Activated CD4-positive, alpha-beta T cell treated with anti-CD3 and anti-CD28 coated beads, Interleukin-2, Interleukin-4, amounts not matched to agents 100 ng/mL and 50 ng/mL, durations not matched to agents 16 hours and 8 hours (primary cell): ENCODE measurements at regions not wholly inside any gene's neighbourhood (a gene's known extent, or its start where the extent isn't known, plus 50 kb on each side); places are given as distances from the start of the nearest gene placed in this dataset.

Source experiments
- DNase-seq: peaks from one replicate; pipeline ENCODE4 v3.0.0-alpha.2; 2020; ENCODE audit warnings: low spot score

- no peak for DNase-seq
Observed at GRCh38 chr19:30171138-30171635, 201.0 kb upstream of the ZNF536 start.

DNA sequence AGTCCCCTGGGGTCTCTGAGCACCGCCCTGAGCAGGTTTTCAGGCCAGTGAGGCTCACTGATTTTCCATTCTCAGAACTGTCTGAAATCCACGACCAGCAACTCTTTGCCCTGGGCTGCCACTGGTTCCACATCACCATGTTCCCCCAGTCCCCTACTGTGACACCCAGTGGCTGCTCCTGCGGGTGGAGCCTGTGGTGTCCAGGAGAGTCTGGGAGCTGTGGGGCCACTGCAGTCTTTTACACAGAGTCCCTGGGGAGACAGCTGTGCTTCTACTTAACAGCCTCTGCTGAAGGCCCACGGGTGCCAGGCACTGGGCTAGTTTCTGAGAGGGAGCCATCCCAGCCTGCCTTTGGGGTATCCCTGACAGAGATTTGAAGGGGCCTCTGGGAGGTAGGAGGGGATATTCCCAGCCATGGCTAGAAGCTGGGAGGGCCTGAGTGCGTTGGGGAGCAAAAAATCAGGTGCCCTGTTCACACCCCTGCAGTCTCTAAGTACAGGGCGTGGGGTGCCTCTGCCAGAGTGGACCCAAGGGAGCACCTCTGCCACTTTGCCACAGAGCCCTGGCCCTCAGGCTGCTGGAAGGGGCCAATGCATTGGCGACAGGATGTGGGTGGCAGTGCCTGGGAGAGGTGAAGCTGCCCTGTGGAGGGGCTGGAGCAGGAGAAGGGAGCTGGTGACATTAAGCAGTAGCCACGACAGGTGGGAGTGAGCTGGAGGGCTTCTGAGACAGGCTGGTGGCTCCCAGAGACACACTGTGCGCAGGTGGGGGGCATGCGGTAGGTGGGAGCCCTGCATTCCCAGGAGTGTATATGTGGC lies 200.2 kb upstream of the ZNF536 start:
- no peak for DNase-seq

- DNase-seq: no peak
Observed at GRCh38 chr19:30172613-30173242, 199.5 kb upstream of the ZNF536 start.

DNA sequence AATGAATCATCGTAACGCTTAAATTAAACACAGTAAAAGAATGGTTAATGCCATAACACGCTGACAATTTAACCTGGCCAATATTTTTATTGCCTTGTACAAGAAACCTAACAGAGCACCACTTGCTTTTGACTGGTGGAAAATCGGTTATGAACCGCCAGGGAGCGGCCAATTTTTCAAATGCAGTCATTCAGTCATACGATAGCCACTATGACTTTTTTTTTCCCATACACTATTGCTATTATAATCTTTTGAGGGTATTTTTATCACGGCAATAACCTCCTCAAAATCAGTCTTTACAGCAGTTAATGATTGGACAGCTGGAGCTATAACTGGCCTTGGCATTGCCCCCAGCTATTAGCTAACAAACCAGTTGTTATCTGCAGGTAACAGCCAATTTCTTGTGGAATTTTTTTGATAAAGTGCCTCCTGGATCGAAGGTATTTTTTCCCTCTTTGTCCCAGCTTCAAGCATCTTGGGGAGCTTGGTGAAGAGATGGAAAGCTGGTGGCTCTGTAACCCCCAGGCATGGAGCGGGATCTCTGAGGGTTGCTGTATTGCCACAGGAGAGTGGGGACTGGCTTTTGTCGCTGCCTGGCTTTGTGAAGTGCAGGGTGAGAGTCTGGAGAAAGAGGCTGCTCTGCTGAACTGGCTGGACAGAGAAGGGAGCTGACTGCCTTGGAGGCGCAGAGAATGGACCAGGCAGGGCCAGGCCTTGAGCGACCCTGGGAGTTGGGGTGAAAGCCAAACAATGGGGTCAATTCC lies 198.4 kb upstream of the ZNF536 start:
- no peak for DNase-seq

DNA sequence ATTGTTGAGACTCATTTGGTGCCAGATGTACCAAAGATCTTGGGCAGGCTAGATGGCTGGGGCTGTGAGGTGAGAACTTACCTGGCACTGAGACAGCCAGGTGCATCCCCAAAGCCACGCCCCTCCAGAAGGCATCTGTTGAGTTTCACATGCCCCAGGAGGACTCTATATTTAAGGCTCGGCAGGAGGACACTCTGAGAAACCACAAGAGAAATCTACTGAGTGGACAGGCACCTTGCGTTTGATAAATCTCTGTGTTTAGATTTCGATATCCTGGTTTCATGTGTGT lies 197.9 kb upstream of the ZNF536 start:
- DNase-seq: no peak

- no peak for DNase-seq
Observed at GRCh38 chr19:30174791-30175190, 197.4 kb upstream of the ZNF536 start.

DNA sequence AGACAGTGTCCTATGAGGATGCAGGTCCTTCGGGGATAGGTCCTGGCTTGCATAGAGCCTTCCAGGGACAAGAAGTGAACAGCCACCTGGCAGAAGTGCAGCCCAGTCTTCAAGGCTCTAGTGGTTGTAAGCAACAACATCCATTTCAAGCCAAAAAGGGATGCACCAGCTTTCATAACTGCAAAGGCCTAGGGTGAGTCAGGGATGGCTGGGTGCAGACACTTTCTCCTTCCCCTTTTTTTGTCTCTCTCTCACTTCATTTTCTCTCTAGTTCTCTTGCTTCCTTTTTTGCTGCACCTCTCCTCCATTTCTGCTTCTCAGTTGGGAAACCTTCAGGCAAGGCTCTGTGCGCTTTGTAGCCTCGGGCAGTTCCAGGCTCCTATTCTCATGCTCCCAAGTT lies 196.2 kb upstream of the ZNF536 start:
- no peak for DNase-seq

- no peak for DNase-seq
Observed at GRCh38 chr19:30178721-30179402, 193.3 kb upstream of the ZNF536 start.

GRCh38 chr19:30180691-30181090 lies 191.5 kb upstream of the ZNF536 start:
- no peak for DNase-seq

DNA sequence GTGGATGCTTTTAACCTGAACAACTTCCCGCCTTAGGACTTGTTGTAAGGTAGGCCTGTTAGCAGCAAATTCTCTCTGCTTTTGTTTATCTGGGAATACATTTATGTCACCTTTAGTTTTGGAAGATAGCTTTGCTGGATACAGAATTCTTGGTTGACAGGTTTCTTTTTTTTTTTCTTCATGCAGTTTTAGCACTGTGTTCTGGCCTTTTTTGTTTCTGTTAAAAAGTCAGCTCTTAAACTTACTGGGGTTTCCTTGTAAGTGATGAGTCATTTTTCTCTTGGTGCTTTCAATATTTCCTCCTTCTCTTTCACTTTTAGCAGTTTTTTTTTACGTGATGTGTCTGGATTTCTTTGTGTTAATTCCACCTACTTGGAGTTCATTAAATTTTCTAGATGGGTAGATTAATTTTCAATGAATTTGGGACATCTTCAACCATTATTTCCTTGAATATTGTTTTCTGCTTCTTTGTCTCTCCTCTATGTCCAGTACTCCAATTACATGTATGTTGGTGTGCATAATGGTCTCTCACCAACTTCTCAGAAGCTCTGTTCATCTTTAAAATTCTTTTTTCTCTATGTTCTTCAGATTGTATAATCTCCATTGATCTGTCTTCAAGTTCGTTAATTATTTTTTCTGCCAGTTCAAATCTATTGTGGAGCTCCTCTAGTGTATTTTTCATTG lies 188.2 kb upstream of the ZNF536 start:
- DNase-seq: no peak

DNA sequence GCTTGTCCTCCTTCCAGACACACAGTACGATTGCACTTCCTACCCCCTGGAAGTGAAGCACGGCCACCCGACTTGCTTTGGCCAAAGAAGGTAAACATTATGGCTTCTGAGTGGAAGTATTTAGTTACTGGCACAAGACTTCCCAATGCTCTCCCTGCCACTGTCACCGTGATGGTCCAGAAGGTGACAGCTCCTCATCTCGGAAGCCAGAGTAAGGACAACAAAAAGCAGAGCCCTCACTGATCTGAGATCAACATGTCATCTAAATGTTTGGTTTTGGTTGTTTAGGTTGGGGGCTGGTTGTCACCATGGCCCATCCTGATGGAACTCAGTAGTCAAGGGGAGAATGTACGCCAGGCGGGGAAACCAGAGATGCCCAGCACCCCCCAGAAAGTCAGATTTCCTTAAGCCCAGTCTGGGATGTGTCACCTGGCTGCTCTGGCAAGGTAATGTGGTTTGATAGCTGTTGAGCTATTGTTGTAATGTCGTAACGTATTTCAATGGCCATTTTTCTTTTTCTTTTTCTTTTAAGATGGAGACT lies 170.1 kb upstream of the ZNF536 start:
- no peak for DNase-seq

- DNase-seq: no peak
Observed at GRCh38 chr19:30204721-30205120, 167.5 kb upstream of the ZNF536 start.

DNA sequence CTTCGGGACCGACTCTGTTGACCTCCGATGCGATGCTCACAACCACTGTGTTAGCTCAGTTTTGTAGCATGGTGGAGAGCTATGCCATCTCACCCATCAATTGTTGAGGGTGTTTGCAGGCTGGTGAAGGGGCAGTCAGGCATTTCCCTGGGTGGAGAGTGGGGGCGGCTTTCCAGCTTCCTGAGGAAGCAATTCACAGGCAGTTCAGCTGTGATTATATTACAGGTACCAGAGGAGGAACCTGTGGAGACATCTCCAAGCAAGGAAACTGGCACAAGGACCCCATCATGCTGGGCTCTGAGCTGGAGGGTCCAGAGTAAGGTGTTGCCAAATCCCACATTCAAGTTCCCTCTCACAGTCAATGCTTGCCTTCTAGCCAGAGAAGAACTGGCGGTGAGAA lies 166.0 kb upstream of the ZNF536 start:
- no peak for DNase-seq

GRCh38 chr19:30207357-30207756 lies 164.8 kb upstream of the ZNF536 start:
- DNase-seq: no peak

GRCh38 chr19:30208436-30209060 lies 163.6 kb upstream of the ZNF536 start:
- no peak for DNase-seq

GRCh38 chr19:30209617-30210600 lies 162.3 kb upstream of the ZNF536 start:
- DNase-seq: no peak

GRCh38 chr19:30212574-30212973 lies 159.6 kb upstream of the ZNF536 start:
- DNase-seq: no peak

- peak; percentile 39 for DNase-seq
Observed at GRCh38 chr19:30214651-30215051, 157.5 kb upstream of the ZNF536 start.

GRCh38 chr19:30215248-30215647 lies 156.9 kb upstream of the ZNF536 start:
- no peak for DNase-seq

- no peak for DNase-seq
Observed at GRCh38 chr19:30216453-30216852, 155.7 kb upstream of the ZNF536 start.
